Choroid plexus epithelial cell (primary cell): ENCODE measurements at regions not wholly inside any gene's neighbourhood (a gene's known extent, or its start where the extent isn't known, plus 50 kb on each side); places are given as distances from the start of the nearest gene placed in this dataset.

ENCODE experiments used
- DNase-seq: peaks from one replicate; pipeline ENCODE4 v3.0.0-alpha.2; 2010; ENCODE audit warnings: low read depth
- H3K4me3 ChIP-seq: 2 replicates; pipeline ENCODE4 v1.5.1; 2011; ENCODE audit warnings: low read depth, mild to moderate bottlenecking, control low read depth, low read length, moderate library complexity
- CTCF ChIP-seq: conservative IDR thresholded peaks from 2 replicates; pipeline ENCODE4 v1.5.1; 2011; ENCODE audit warnings: low read depth, mild to moderate bottlenecking, control low read depth, inconsistent platforms, low read length, moderate library complexity

- no peak for TF ChIP-seq CTCF
- no peak overlapping the region for H3K4me3 ChIP-seq
- no peak for DNase-seq
Observed at GRCh38 chr6:50102676-50103075, 52.9 kb upstream of the DEFB112 start.

- H3K4me3 ChIP-seq: no peak overlapping the region
- no peak for DNase-seq
- no peak for TF ChIP-seq CTCF
Observed at GRCh38 chr6:50110587-50110986, 60.9 kb upstream of the DEFB112 start.

GRCh38 chr6:50112981-50113857, 63.5 kb upstream of the DEFB112 start:
- no peak overlapping the region for H3K4me3 ChIP-seq
- TF ChIP-seq CTCF: no peak
- no peak for DNase-seq

- H3K4me3 ChIP-seq: no peak overlapping the region
- TF ChIP-seq CTCF: no peak
- DNase-seq: no peak
Observed at GRCh38 chr6:50116390-50116789, 66.7 kb upstream of the DEFB112 start.

- H3K4me3 ChIP-seq: no peak overlapping the region
- no peak for TF ChIP-seq CTCF
- no peak for DNase-seq
Observed at GRCh38 chr6:50116797-50117542, 67.2 kb upstream of the DEFB112 start.

- no peak for TF ChIP-seq CTCF
- no peak for DNase-seq
- no peak overlapping the region for H3K4me3 ChIP-seq
Observed at GRCh38 chr6:50120300-50120699, 70.6 kb upstream of the DEFB112 start.
